PFSK-1 (cell line): ENCODE measurements at regions not wholly inside any gene's neighbourhood (a gene's known extent, or its start where the extent isn't known, plus 50 kb on each side); places are given as distances from the start of the nearest gene placed in this dataset.

Experiments
- FOXP2 ChIP-seq: optimal IDR thresholded peaks from 2 replicates; pipeline ENCODE3; 2011; ENCODE audit warnings: borderline replicate concordance, control low read depth, inconsistent platforms; ENCODE audit not compliant: insufficient read depth; ENCODE audit errors: extremely low read length, extremely low read depth
- POLR2AphosphoS5 ChIP-seq: IDR thresholded peaks from 2 replicates; pipeline ENCODE4 v1.6.1; 2012; ENCODE audit warnings: low read depth, mild to moderate bottlenecking, control low read depth, low read length, moderate library complexity
- REST ChIP-seq, 2 experiments: IDR thresholded peaks; 2 replicates each; pipeline versions ENCODE4 v1.6.1 to v1.8.0; 2011 to 2012; ENCODE audit warnings: low read depth in 2 of 2, low read length in 2 of 2, control low read depth in 1 of 2, inconsistent platforms in 1 of 2, mild to moderate bottlenecking in 1 of 2, moderate library complexity in 1 of 2; ENCODE audit not compliant: insufficient read depth in 1 of 2
- SIN3A ChIP-seq: IDR thresholded peaks from 2 replicates; pipeline ENCODE4 v1.6.1; 2012; ENCODE audit warnings: mild to moderate bottlenecking, low read length, moderate library complexity, borderline replicate concordance; ENCODE audit not compliant: insufficient read depth
- TAF1 ChIP-seq: IDR thresholded peaks from 2 replicates; pipeline ENCODE4 v1.6.1; 2012; ENCODE audit warnings: low read length, control low read depth, borderline replicate concordance; ENCODE audit not compliant: insufficient read depth

- no peak for TF ChIP-seq POLR2AphosphoS5
- no peak for TF ChIP-seq TAF1
- TF ChIP-seq SIN3A: no peak
- TF ChIP-seq FOXP2: no peak
These were observed 94.4 kb downstream of the RHOB start for GRCh38 chr2:20541294-20541640.

- no peak for TF ChIP-seq FOXP2
- TF ChIP-seq SIN3A: no peak
- TF ChIP-seq POLR2AphosphoS5: no peak
- no peak for TF ChIP-seq TAF1
- TF ChIP-seq REST (IDR thresholded peaks at IDR 0.05; ENCODE audit: insufficient read depth in 1 of 2, low read depth in 2 of 2, low read length in 2 of 2): no peak
These were observed 94.8 kb downstream of the RHOB start for GRCh38 chr2:20541651-20542050.

- TF ChIP-seq SIN3A (no peak), TAF1 (no peak), POLR2AphosphoS5 (no peak), FOXP2 (no peak), REST (IDR thresholded peaks at IDR 0.05; ENCODE audit: insufficient read depth in 1 of 2, low read depth in 2 of 2, low read length in 2 of 2) (no peak)
These were observed 95.4 kb downstream of the RHOB start for GRCh38 chr2:20542269-20542668.

GRCh38 chr2:20542746-20543468 lies 96.0 kb downstream of the RHOB start:
- TF ChIP-seq POLR2AphosphoS5: no peak
- TF ChIP-seq SIN3A: no peak
- no peak for TF ChIP-seq REST (IDR thresholded peaks at IDR 0.05; ENCODE audit: insufficient read depth in 1 of 2, low read depth in 2 of 2, low read length in 2 of 2)
- TF ChIP-seq TAF1: no peak
- TF ChIP-seq FOXP2: no peak

GRCh38 chr2:20543469-20544152 lies 96.7 kb downstream of the RHOB start:
- TF ChIP-seq FOXP2: no peak

- TF ChIP-seq SIN3A (no peak), TAF1 (no peak), POLR2AphosphoS5 (no peak), REST (IDR thresholded peaks at IDR 0.05; ENCODE audit: insufficient read depth in 1 of 2, low read depth in 2 of 2, low read length in 2 of 2) (no peak), FOXP2 (no peak)
These were observed 97.4 kb downstream of the RHOB start for GRCh38 chr2:20544153-20544747.
